ENCODE measurements at regions not wholly inside any gene's neighbourhood (a gene's known extent, or its start where the extent isn't known, plus 50 kb on each side); places are given as distances from the start of the nearest gene placed in this dataset.

DNA sequence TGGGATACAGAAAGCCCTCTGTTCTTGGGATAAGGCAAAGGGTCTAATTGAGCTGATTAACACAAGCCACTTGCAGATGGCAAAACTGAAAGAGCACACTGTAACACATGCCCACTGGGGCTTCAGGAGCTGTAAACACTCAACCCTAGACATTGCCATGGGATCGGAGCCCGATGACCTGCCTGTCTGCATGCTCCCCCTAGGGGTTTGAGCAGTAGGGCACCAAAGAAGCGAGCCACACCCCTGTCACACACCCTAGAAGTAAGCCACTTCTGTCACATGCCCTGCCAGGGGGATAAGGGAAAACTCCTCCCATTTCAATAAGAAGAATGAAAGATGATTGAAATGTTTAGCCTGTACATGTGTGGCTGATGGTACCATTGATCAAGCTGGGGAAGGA is 81.3 kb upstream of the IRX6 start:
- no peak for DNase-seq

DNA sequence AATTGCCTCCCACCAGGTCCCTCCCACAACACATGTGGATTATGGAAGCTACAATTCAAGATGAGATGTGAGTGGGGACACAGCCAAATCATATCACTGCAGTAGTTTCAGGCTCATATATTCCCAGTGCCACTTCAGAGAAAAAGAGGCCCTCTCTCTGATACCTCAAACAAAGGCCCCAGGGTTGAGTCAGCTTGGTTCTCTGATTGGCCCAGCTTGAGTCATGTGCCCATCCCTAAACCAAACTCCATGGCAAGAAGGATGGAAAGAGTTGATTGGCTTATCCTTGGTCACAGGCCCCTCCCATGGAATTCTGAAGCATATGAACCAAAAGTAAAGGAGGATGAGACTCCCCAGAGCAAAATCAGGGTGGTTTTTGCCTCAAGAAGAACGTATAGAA is 75.9 kb upstream of the IRX6 start:
- no peak for DNase-seq

DNA sequence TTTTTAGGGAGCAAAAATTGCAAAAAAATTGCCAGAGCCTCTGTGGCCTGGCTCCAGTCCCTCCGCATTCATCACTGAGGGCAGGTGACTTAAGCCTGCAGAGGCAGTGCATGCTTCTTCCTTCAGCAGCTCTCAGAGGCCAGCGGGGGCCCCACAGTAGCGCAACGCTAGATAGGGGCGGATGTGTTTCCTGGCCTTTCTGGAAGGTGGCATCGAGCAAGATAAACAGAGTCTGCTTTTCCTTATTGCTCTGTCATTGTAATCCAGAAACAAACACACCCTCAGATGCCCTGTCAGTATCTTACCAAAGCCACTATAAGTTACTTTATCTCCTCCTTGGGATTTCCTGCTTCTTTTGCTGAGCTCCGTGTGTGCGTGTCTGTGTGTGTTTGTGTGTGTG is 75.5 kb upstream of the IRX6 start:
- DNase-seq, result peak in 1 of 5 experiments; percentile 5

- DNase-seq, result no peak
These were observed 74.6 kb upstream of the IRX6 start for GRCh38 chr16:55249361-55249760.

GRCh38 chr16:55249936-55250335 is 74.1 kb upstream of the IRX6 start:
- no peak for DNase-seq

DNA sequence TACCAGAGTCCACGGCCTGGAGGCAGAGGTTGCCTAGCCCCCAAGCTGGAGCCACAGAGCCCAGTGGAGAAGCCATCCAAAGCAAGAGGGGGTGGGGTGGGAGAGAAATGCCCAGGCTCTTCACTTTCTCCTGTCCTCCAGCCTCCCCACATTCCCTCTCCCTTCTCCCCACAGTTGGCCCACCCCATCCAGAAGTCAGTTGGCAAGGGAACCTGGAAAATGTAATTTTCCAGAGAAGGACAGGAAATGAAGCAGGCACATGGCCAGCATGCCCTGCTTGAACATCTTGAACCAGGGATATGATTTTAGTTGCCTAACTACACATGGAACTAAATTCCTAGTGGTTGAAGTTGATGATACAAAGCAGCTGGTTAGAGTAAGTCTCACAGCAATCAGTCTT is 73.3 kb upstream of the IRX6 start:
- DNase-seq, result no peak

- no peak for DNase-seq
These were observed 72.9 kb upstream of the IRX6 start for GRCh38 chr16:55251151-55251550.

GRCh38 chr16:55252577-55252976 is 71.4 kb upstream of the IRX6 start:
- no peak for DNase-seq

DNA sequence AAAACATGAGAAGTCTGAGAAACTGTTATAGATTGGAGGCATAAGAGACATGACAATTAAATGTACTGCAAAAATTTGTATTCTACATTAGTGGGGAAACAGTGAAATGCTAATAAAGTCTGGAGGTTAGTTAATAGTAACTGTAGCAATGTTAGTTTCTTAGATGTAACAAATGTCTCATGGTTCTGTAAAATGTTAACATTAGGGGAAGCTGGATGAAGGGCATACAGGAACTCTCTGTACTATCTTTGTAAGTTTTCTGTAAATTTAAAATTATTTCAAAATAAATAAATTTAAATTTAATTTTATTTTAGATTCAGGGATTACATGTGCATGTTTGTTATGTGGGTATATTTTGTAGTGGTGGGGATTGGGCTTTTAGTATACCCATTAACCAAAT is 70.0 kb upstream of the IRX6 start:
- DNase-seq, result no peak

- no peak for DNase-seq
These were observed 68.2 kb upstream of the IRX6 start for GRCh38 chr16:55255733-55256282.

- DNase-seq, result no peak
These were observed 67.5 kb upstream of the IRX6 start for GRCh38 chr16:55256412-55257016.

- DNase-seq, result peak in 1 of 5 experiments; percentile 61
These were observed 65.9 kb upstream of the IRX6 start for GRCh38 chr16:55257966-55258613.

GRCh38 chr16:55261301-55261700 is 62.7 kb upstream of the IRX6 start:
- DNase-seq, result no peak

- DNase-seq, result no peak
These were observed 60.4 kb upstream of the IRX6 start for GRCh38 chr16:55263271-55264250.

DNA sequence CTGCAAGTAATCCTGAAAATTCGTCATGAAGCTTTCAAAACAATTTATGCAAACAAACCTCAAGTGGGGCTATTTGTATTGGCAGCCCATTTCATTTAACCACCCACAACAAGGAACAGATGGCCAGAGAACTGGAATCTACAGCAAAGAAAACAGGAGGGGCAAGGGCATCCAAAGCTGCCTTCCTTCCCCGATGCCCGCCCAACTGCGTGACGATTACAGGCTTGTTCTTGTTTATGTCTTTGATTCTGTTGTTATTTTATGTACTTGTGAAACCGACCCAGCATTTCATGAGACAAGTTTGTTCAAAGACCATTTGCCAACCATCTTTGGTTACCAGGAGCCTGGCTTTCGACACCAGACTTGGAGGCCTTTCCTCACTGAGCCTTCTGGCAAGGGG is 59.1 kb upstream of the IRX6 start:
- no peak for DNase-seq

DNA sequence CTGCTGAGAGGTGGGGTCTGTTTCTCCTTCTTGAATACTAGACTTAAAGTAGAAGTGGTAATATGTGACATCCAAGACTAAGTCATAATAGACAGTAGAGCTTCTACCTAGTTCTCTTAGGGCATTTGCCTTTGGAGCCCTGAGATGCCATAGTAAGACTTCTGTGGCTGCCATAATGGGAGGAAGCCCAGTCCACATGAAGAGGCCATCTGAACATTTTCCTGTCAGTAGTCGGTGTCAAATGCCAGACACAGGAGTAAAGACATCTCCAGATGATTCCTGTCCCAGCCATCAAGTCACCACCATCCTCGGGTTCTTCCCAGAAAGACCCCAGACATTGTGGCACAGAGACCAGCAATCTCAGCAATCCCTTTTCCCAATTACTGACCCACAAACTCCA is 58.1 kb upstream of the IRX6 start:
- DNase-seq, result no peak

GRCh38 chr16:55271945-55272513 is 52.0 kb upstream of the IRX6 start:
- no peak for DNase-seq

DNA sequence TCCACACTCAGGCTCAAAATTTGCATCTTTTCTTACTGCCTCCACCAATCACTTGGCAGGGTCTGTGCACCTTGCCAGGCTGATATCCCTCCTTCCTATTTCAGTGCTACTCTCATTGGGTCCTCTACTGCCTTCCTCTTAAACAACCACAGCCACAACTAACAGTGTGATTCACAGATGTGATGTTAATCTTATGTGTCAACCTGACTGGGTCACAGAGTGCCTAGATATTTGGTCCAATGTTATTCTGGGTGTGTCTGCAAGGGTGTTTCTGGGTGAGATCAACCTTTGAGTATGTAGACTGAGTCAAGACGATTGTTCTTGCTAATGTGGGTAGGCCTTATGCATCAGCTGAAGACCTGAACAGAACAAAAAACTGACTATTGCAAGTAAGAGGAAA is 51.3 kb upstream of the IRX6 start:
- DNase-seq, result no peak

GRCh38 chr16:55273356-55273755 is 50.6 kb upstream of the IRX6 start:
- DNase-seq, result no peak

GRCh38 chr16:55273959-55274358 is 50.0 kb upstream of the IRX6 start:
- no peak for DNase-seq
